Stomach smooth muscle (tissue), 2 donors: ENCODE measurements at regions not wholly inside any gene's neighbourhood (a gene's known extent, or its start where the extent isn't known, plus 50 kb on each side); places are given as distances from the start of the nearest gene placed in this dataset.
"Not testable (repeated sequence)": the region's sequence is repeated elsewhere in the genome, so short reads cannot be mapped to it uniquely, and the experiment has no call there.

Source experiments
- H3K27ac ChIP-seq: one replicate; pipeline ENCODE4 v1.7.0; 2013; ENCODE audit warnings: mild to moderate bottlenecking, low read length, inconsistent platforms
- H3K27me3 ChIP-seq, 2 donors: one replicate each; pipeline ENCODE4 v1.7.0; 2013; ENCODE audit warnings: low read length in 2 of 2; ENCODE audit not compliant: insufficient read depth in 2 of 2, control insufficient read depth in 1 of 2
- H3K36me3 ChIP-seq, 2 donors: one replicate each; pipeline ENCODE4 v1.7.0; 2013; ENCODE audit warnings: low read length in 2 of 2; ENCODE audit not compliant: control insufficient read depth in 2 of 2, insufficient read depth in 2 of 2
- H3K4me1 ChIP-seq: one replicate; pipeline ENCODE4 v1.7.0; 2013; ENCODE audit warnings: low read length; ENCODE audit not compliant: control insufficient read depth, insufficient read depth
- H3K4me3 ChIP-seq, 2 donors: one replicate each; pipeline ENCODE4 v1.7.0; 2013; ENCODE audit warnings: low read length in 2 of 2
- H3K9ac ChIP-seq, 2 donors: one replicate each; pipeline ENCODE4 v1.7.0; 2013; ENCODE audit warnings: low read length in 2 of 2, mild to moderate bottlenecking in 1 of 2
- H3K9me3 ChIP-seq, 2 donors: one replicate each; pipeline ENCODE4 v1.7.0; 2013; ENCODE audit warnings: low read length in 2 of 2; ENCODE audit not compliant: control insufficient read depth in 2 of 2
- donor health status: healthy.
- donor health status: Pancreatic carcinoma.

DNA sequence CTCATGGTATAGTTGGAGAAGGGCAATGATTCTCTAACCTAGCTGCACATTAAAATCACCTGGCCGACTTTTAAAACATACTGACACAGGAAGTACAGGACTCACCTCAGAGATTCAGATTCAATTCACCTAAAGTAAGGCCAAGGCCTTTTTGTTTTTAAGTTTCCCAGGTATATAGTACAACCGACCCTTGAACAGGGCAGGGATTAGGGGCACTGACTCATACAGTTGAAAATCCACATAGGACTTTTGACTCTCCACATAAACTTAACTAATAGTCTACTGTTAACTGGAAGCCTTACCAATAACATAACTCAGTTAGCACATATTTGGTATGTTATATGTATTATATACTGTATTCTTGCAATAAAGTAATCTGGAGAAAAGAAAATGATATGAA lies 129.5 kb upstream of the ABI3BP start:
- Histone ChIP-seq H3K27me3 (no peaks in the 10 kb centered on the region), H3K36me3 (no peaks in the 10 kb centered on the region), H3K4me3 (no peak overlapping the region), H3K9me3 (peaks cover 0 to 4% of the 10 kb centered on the region in 2 donors), H3K27ac (no peak overlapping the region), H3K4me1 (no peaks in the 10 kb centered on the region), H3K9ac (no peak overlapping the region)

DNA sequence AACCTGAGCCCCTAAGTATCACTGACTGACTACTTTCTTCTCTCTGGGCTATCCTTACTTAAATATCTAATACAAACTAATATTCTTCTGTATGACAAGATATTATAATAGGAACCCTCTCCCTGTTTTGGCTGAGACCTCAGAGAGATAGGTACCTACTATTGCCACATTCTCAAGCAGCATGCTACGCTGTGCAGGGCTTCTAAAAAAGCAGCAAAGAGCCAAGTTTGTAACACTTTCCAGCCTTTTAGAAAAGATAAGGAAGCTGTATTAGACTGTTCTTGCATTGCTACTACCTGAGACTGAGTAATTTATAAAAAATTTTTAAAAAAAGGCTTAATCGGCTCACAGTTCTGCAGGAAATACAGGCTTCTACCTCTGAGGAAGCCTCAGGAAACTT lies 126.8 kb upstream of the ABI3BP start:
- H3K9ac ChIP-seq: no peak overlapping the region
- H3K36me3 ChIP-seq: no peaks in the 10 kb centered on the region
- H3K27me3 ChIP-seq: no peaks in the 10 kb centered on the region
- H3K4me3 ChIP-seq: no peak overlapping the region
- no peak overlapping the region for H3K27ac ChIP-seq
- no peaks in the 10 kb centered on the region for H3K4me1 ChIP-seq
- H3K9me3 ChIP-seq: peaks cover 0 to 4% of the 10 kb centered on the region in 2 donors

DNA sequence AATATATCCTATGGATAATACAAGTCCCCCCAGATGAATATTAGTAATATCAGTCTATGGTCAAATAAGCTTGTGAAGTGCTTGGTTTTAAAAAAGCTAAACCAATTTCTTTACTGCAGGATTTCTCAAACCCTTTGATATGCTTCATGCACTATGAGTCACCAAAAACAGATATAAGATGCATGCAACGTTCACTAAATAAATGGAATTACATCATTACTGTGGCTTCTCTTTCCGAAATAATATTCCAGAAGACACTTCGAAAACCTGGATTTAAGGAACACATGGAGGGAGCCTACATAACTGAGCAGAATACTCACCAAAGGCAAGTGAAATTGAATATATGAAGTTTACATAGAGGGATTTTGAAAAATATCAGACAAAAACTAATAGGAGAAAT lies 126.3 kb upstream of the ABI3BP start:
- H3K4me1 ChIP-seq: no peaks in the 10 kb centered on the region
- H3K27ac ChIP-seq: no peak overlapping the region
- no peak overlapping the region for H3K9ac ChIP-seq

GRCh38 chr3:101117980-101118379 lies 124.8 kb upstream of the ABI3BP start:
- H3K27me3 ChIP-seq: no peaks in the 10 kb centered on the region
- no peak overlapping the region for H3K27ac ChIP-seq
- H3K9me3 ChIP-seq: no peaks in the 10 kb centered on the region
- H3K9ac ChIP-seq: no peak overlapping the region
- no peaks in the 10 kb centered on the region for H3K36me3 ChIP-seq
- H3K4me1 ChIP-seq: no peaks in the 10 kb centered on the region
- no peak overlapping the region for H3K4me3 ChIP-seq

More for the DNA sequence above, 126.3 kb upstream of the ABI3BP start:
- Histone ChIP-seq H3K9me3 (no peaks in the 10 kb centered on the region), H3K36me3 (no peaks in the 10 kb centered on the region), H3K4me3 (no peak overlapping the region), H3K27me3 (no peaks in the 10 kb centered on the region)

DNA sequence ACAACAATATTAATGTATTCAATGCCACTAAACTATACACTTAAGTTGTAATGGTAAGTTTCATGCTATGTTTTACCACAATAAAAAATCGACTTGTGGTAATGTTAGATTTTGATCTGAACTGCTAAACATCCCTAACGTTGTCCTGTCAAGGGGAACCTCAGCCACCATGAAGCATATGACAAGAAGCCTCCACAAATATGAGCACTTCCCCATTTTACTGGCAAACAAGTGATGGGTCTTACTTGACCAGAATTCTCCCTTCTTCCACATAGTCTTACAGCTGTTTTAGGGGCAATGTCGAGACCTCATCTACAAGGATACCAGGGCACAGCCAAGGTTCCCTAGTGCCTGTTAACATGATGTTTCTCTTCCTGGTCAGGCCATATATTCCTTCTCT lies 124.2 kb upstream of the ABI3BP start:
- no peaks in the 10 kb centered on the region for H3K4me1 ChIP-seq
- no peak overlapping the region for H3K27ac ChIP-seq
- H3K9me3 ChIP-seq: no peaks in the 10 kb centered on the region
- no peaks in the 10 kb centered on the region for H3K27me3 ChIP-seq
- no peak overlapping the region for H3K4me3 ChIP-seq
- no peak overlapping the region for H3K9ac ChIP-seq
- no peaks in the 10 kb centered on the region for H3K36me3 ChIP-seq

DNA sequence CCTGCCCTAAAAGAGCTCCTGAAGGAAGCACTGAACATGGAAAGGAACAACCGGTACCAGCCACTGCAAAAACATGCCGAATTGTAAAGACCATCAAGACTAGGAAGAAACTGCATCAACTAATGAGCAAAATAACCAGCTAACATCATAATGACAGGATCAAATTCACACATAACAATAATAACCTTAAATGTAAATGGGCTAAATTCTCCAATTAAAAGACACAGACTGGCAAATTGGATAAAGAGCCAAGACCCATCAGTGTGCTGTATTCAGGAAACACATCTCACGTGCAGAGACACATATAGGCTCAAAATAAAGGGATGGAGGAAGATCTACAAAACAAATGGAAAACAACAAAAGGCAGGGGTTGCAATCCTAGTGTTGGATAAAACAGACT lies 117.1 kb upstream of the ABI3BP start:
- H3K4me3 ChIP-seq, H3K4me1 ChIP-seq, H3K9me3 ChIP-seq, H3K27ac ChIP-seq, H3K9ac ChIP-seq, H3K27me3 ChIP-seq, H3K36me3 ChIP-seq: not testable (repeated sequence)

DNA sequence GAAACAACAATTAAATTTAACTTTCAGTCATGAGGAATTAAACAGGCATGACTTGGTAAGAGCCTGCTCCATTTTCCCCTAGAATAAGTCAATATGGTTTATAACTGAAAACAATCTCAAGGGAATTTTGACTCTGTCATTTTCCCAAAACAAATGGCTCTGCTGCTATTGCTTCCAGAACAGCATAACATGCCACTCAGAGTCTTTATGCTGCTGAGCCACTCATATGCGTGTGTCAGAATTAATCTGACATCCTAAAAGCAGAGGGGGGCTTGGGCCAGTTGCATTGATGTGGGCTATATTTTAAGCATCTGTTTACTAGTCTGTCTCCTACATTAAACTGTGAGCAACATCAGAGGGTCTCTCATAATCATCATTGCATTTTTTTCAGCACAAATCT lies 111.1 kb upstream of the ABI3BP start:
- Histone ChIP-seq H3K4me3 (no peak overlapping the region), H3K9me3 (peaks cover 0 to 5% of the 10 kb centered on the region in 2 donors), H3K9ac (no peak overlapping the region), H3K4me1 (peaks cover 5% of the 10 kb centered on the region), H3K36me3 (no peaks in the 10 kb centered on the region), H3K27ac (no peak overlapping the region), H3K27me3 (no peaks in the 10 kb centered on the region)

- Histone ChIP-seq H3K27ac (no peak overlapping the region), H3K9me3 (peaks cover 0 to 3% of the 10 kb centered on the region in 2 donors), H3K4me1 (peaks cover 5% of the 10 kb centered on the region), H3K27me3 (no peaks in the 10 kb centered on the region), H3K4me3 (no peak overlapping the region), H3K9ac (no peak overlapping the region), H3K36me3 (no peaks in the 10 kb centered on the region)
These were observed 109.6 kb upstream of the ABI3BP start for GRCh38 chr3:101102678-101103296.

- H3K4me3 ChIP-seq: no peak overlapping the region
- H3K4me1 ChIP-seq: peaks cover 5% of the 10 kb centered on the region
- no peaks in the 10 kb centered on the region for H3K9me3 ChIP-seq
- H3K27me3 ChIP-seq: no peaks in the 10 kb centered on the region
- H3K27ac ChIP-seq: no peak overlapping the region
- H3K9ac ChIP-seq: no peak overlapping the region
- no peaks in the 10 kb centered on the region for H3K36me3 ChIP-seq
These were observed 107.3 kb upstream of the ABI3BP start for GRCh38 chr3:101100361-101101009.

- H3K4me1 ChIP-seq: peaks cover 5% of the 10 kb centered on the region
- H3K27ac ChIP-seq: no peak overlapping the region
- H3K27me3 ChIP-seq: no peaks in the 10 kb centered on the region
- no peaks in the 10 kb centered on the region for H3K9me3 ChIP-seq
- no peak overlapping the region for H3K4me3 ChIP-seq
- H3K36me3 ChIP-seq: no peaks in the 10 kb centered on the region
- H3K9ac ChIP-seq: no peak overlapping the region
These were observed 106.6 kb upstream of the ABI3BP start for GRCh38 chr3:101099791-101100190.

GRCh38 chr3:101096444-101096843 lies 103.2 kb upstream of the ABI3BP start:
- no peaks in the 10 kb centered on the region for H3K9me3 ChIP-seq
- H3K36me3 ChIP-seq: no peaks in the 10 kb centered on the region
- H3K27me3 ChIP-seq: no peaks in the 10 kb centered on the region
- H3K4me3 ChIP-seq: no peak overlapping the region
- no peak overlapping the region for H3K27ac ChIP-seq
- H3K4me1 ChIP-seq: no peaks in the 10 kb centered on the region
- no peak overlapping the region for H3K9ac ChIP-seq
